B cell (primary cell): ENCODE measurements at regions not wholly inside any gene's neighbourhood (a gene's known extent, or its start where the extent isn't known, plus 50 kb on each side); places are given as distances from the start of the nearest gene placed in this dataset.

ENCODE experiments used
- ATAC-seq: fragments of 200-7000 bp; cut with Tn5 transposase; one replicate; pipeline ENCODE4 v1.10.0; 2021; ENCODE audit warnings: low read depth, mild to moderate bottlenecking, moderate number of reproducible peaks, moderate library complexity
- CTCF ChIA-PET: fragments of 350-600 bp; sonication (Branson Sonifier 250); formaldehyde crosslinking; loops from one replicate; lab custom pipeline; 2021; ENCODE audit warnings: antibody characterized with exemption, inconsistent platforms; lab: Charles Lee
- POLR2A ChIA-PET: fragments of 350-600 bp; sonication (Branson Sonifier 250); formaldehyde crosslinking; loops from one replicate; lab custom pipeline; 2021; ENCODE audit warnings: antibody characterized with exemption; lab: Charles Lee
- DNase-seq: peaks from one replicate; pipeline ENCODE4 v3.0.0; 2013
- H2AFZ ChIP-seq: 2 replicates; pipeline ENCODE4 v1.6.1; 2012; ENCODE audit warnings: mild to moderate bottlenecking, low read depth, low read length; ENCODE audit not compliant: insufficient read depth, poor library complexity, severe bottlenecking
- H3K27ac ChIP-seq, 2 donors: 1 replicate in 1 of 2; 2 replicates in 1 of 2; pipeline ENCODE4 v1.5.1; 2012 to 2013; ENCODE audit warnings: low read length in 2 of 2, mild to moderate bottlenecking in 2 of 2, moderate library complexity in 1 of 2
- H3K27me3 ChIP-seq, 4 experiments: fragments of 200-600 bp in 1 of 4; sonication (generic) in 1 of 4; replicated peaks in 1 of 4; 1 replicate in 2 of 4; 2 replicates in 2 of 4; pipeline versions ENCODE4 v1.6.1 to v1.7.0; 2013 to 2016; ENCODE audit warnings: low read length in 3 of 4, mild to moderate bottlenecking in 2 of 4, mixed read lengths in 1 of 4, moderate library complexity in 1 of 4; ENCODE audit not compliant: insufficient read depth in 4 of 4, control insufficient read depth in 3 of 4; ENCODE audit errors: control extremely low read depth in 1 of 4
- H3K36me3 ChIP-seq, 2 experiments: replicated peaks in 1 of 2; 1 replicate in 1 of 2; 2 replicates in 1 of 2; pipeline versions ENCODE4 v1.6.1 to v1.7.1; 2013; ENCODE audit warnings: low read length in 1 of 2; ENCODE audit not compliant: insufficient read depth in 2 of 2, control insufficient read depth in 1 of 2; ENCODE audit errors: control extremely low read depth in 1 of 2, extremely low read depth in 1 of 2
- H3K4me1 ChIP-seq, 2 donors: fragments of 200-600 bp in 1 of 2; sonication (generic) in 1 of 2; 1 replicate in 1 of 2; 2 replicates in 1 of 2; pipeline versions ENCODE4 v1.5.1 to v1.6.1; 2013 to 2017; ENCODE audit warnings: low read length in 2 of 2; ENCODE audit not compliant: control insufficient read depth in 2 of 2, insufficient read depth in 2 of 2
- H3K4me2 ChIP-seq: replicated peaks from 2 replicates; pipeline ENCODE3; 2012; ENCODE audit warnings: mild to moderate bottlenecking, low read depth, low read length; ENCODE audit not compliant: poor library complexity, severe bottlenecking
- H3K4me3 ChIP-seq, 5 experiments: fragments of 200-600 bp in 1 of 5; sonication (generic) in 1 of 5; 1 replicate in 3 of 5; 2 replicates in 2 of 5; pipeline versions ENCODE4 v1.5.1 to v1.7.0; 2011 to 2016; ENCODE audit warnings: low read length in 4 of 5, mild to moderate bottlenecking in 4 of 5, low read depth in 2 of 5, control low read depth in 1 of 5, moderate library complexity in 1 of 5; ENCODE audit not compliant: insufficient read depth in 1 of 5; ENCODE audit errors: control extremely low read depth in 1 of 5, extremely low read depth in 1 of 5
- H3K79me2 ChIP-seq: fragments of 200-600 bp; sonication (generic); one replicate; pipeline ENCODE4 v1.6.0; 2016; ENCODE audit warnings: low read length; ENCODE audit not compliant: control insufficient read depth, insufficient read depth
- H3K9ac ChIP-seq: fragments of 200-600 bp; sonication (generic); 2 replicates; pipeline ENCODE4 v1.6.1; 2017; ENCODE audit warnings: mild to moderate bottlenecking, low read length, moderate library complexity
- H3K9me3 ChIP-seq, 3 donors: one replicate each; pipeline versions ENCODE4 v1.6.1 to v1.7.1; 2013; ENCODE audit warnings: low read length in 2 of 3; ENCODE audit not compliant: control insufficient read depth in 2 of 3, insufficient read depth in 1 of 3; ENCODE audit errors: control extremely low read depth in 1 of 3
- H4K20me1 ChIP-seq: 2 replicates; pipeline ENCODE4 v1.6.0; 2012; ENCODE audit warnings: mild to moderate bottlenecking, low read length; ENCODE audit not compliant: insufficient read depth, control insufficient read depth, poor library complexity, severe bottlenecking
- H3K27ac Mint-ChIP-seq: one replicate; pipeline ENCODE4 v1.8.0; 2021; ENCODE audit warnings: mixed read lengths
- H3K27me3 Mint-ChIP-seq: one replicate; pipeline ENCODE4 v1.8.0; 2021; ENCODE audit warnings: mixed read lengths
- H3K4me1 Mint-ChIP-seq: one replicate; pipeline ENCODE4 v1.8.0; 2021; ENCODE audit warnings: mixed read lengths
- H3K4me3 Mint-ChIP-seq: one replicate; pipeline ENCODE4 v1.8.0; 2021; ENCODE audit warnings: mixed read lengths
- H3K9me3 Mint-ChIP-seq: one replicate; pipeline ENCODE4 v1.8.0; 2022; ENCODE audit warnings: mixed read lengths; ENCODE audit not compliant: insufficient read depth
- CTCF ChIP-seq: fragments of 200-600 bp; IDR thresholded peaks from one replicate; pipeline ENCODE4 v1.8.0; 2022; ENCODE audit warnings: antibody characterized with exemption, mild to moderate bottlenecking
- EZH2 ChIP-seq: IDR thresholded peaks from 2 replicates; pipeline ENCODE4 v1.6.1; 2012; ENCODE audit warnings: borderline replicate concordance, low read depth, mild to moderate bottlenecking, moderate library complexity, low read length; ENCODE audit not compliant: insufficient read depth, poor library complexity, severe bottlenecking
- WGBS: methylation state at CpG from one replicate; pipeline ENCODE4 v1.1.5; 2013; ENCODE audit warnings: missing lambda C conversion rate; ENCODE audit not compliant: insufficient coverage; 5-methylcytosine and 5-hydroxymethylcytosine counted together
- intact Hi-C: fragments of 100-400 bp; cut with micrococcal nuclease; formaldehyde crosslinking; loops from one replicate; pipeline ENCODE4 v1.10.0; 2022

- H2AFZ ChIP-seq = no peak overlapping the region
- Mint-ChIP-seq H3K4me1 (no peaks in the 10 kb centered on the region), H3K9me3 (no peaks in the 10 kb centered on the region), H3K4me3 (no peak overlapping the region), H3K27ac (no peak overlapping the region), H3K27me3 (no peaks in the 10 kb centered on the region)
- no peak for ATAC-seq
- intact Hi-C loops = no loop called here
- no peaks in the 10 kb centered on the region for H3K79me2 ChIP-seq
- H3K27ac ChIP-seq = no peak overlapping the region
- no peaks in the 10 kb centered on the region for H3K27me3 ChIP-seq
- no peak overlapping the region for H3K4me2 ChIP-seq
- peaks cover 0 to 7% (median 0%) of the 10 kb centered on the region in 3 donors for H3K9me3 ChIP-seq
- DNase-seq = no peak
- CTCF ChIA-PET = no interaction called here
- H3K4me3 ChIP-seq = no peak overlapping the region
- no CpG with 5 or more reads among the region's 2 CpGs for whole genome bisulfite sequencing
- H3K36me3 ChIP-seq = no peaks in the 10 kb centered on the region
- no peak for TF ChIP-seq EZH2
- TF ChIP-seq CTCF = no peak
- no peak overlapping the region for H3K9ac ChIP-seq
- H3K4me1 ChIP-seq = no peaks in the 10 kb centered on the region
- POLR2A ChIA-PET = no interaction called here
- H4K20me1 ChIP-seq = no peaks in the 10 kb centered on the region
Observed at GRCh38 chr16:73724503-73724902, 572.1 kb upstream of the PSMD7 start.

- ChIA-PET CTCF (no interaction called here), POLR2A (no interaction called here)
- Histone ChIP-seq H4K20me1 (no peaks in the 10 kb centered on the region), H2AFZ (no peak overlapping the region), H3K9ac (no peak overlapping the region), H3K27ac (no peak overlapping the region), H3K9me3 (peaks cover 0 to 4% (median 0%) of the 10 kb centered on the region in 3 donors), H3K4me2 (no peak overlapping the region), H3K4me3 (no peak overlapping the region), H3K27me3 (no peaks in the 10 kb centered on the region), H3K4me1 (no peaks in the 10 kb centered on the region), H3K79me2 (no peaks in the 10 kb centered on the region), H3K36me3 (no peaks in the 10 kb centered on the region)
- ATAC-seq (no peak), DNase-seq (no peak)
- Mint-ChIP-seq H3K9me3 (no peaks in the 10 kb centered on the region), H3K27ac (no peak overlapping the region), H3K4me1 (no peaks in the 10 kb centered on the region), H3K27me3 (no peaks in the 10 kb centered on the region), H3K4me3 (no peak overlapping the region)
- intact Hi-C loops = no loop called here
- WGBS = 91% methylated on average over 9 of the region's 11 CpGs
- TF ChIP-seq CTCF = no peak
- TF ChIP-seq EZH2 = no peak
Observed at GRCh38 chr16:73717266-73717974, 579.2 kb upstream of the PSMD7 start.
